ENCODE measurements at regions not wholly inside any gene's neighbourhood (a gene's known extent, or its start where the extent isn't known, plus 50 kb on each side); places are given as distances from the start of the nearest gene placed in this dataset.

DNA sequence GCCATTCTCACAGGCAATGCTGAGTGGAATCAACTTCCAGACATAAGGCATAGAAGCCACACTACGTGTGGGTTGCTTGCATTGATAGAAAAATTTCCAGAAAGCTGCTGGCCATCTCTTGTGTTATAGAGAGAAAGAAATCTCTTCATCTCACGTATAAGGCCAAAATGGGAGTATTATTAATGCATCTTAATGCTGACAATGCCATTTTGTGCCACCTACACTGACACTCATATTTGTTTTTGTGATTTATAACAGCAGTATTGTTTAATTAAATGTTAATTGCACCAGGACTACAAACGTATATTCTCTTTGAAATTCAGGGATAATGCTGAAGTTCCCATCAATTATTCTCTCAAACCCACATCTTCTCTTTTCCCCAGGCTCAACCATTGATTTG lies 56.1 kb upstream of the TMEM132D start:
- Mint-ChIP-seq H3K4me1 (ENCODE audit: insufficient read depth, unreplicated experiment) (no peaks in the 10 kb centered on the region), H3K4me3 (ENCODE audit: unreplicated experiment) (no peak overlapping the region), H3K27ac (ENCODE audit: low read depth, unreplicated experiment) (no peak overlapping the region), H3K27me3 (ENCODE audit: insufficient read depth, unreplicated experiment) (peaks cover 16% of the 10 kb centered on the region), H3K36me3 (ENCODE audit: insufficient read depth, unreplicated experiment) (no peaks in the 10 kb centered on the region), H3K9me3 (ENCODE audit: unreplicated experiment) (peaks cover 15% of the 10 kb centered on the region)
- intact Hi-C loops (cut with micrococcal nuclease), result no loop called here
- TF ChIP-seq, protein P1, sequence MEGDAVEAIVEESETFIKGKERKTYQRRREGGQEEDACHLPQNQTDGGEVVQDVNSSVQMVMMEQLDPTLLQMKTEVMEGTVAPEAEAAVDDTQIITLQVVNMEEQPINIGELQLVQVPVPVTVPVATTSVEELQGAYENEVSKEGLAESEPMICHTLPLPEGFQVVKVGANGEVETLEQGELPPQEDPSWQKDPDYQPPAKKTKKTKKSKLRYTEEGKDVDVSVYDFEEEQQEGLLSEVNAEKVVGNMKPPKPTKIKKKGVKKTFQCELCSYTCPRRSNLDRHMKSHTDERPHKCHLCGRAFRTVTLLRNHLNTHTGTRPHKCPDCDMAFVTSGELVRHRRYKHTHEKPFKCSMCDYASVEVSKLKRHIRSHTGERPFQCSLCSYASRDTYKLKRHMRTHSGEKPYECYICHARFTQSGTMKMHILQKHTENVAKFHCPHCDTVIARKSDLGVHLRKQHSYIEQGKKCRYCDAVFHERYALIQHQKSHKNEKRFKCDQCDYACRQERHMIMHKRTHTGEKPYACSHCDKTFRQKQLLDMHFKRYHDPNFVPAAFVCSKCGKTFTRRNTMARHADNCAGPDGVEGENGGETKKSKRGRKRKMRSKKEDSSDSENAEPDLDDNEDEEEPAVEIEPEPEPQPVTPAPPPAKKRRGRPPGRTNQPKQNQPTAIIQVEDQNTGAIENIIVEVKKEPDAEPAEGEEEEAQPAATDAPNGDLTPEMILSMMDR (IDR thresholded peaks at IDR 0.05; ENCODE audit: unreplicated experiment), result no peak
- ChIA-PET CTCF (no interaction called here), POLR2A (no interaction called here)
- BruUV-seq (replicated peaks), result no TSS peak
- no peak for DNase-seq (ENCODE audit: unreplicated experiment)

- Mint-ChIP-seq H3K36me3 (ENCODE audit: insufficient read depth, unreplicated experiment) (no peaks in the 10 kb centered on the region), H3K27me3 (ENCODE audit: insufficient read depth, unreplicated experiment) (peaks cover 19% of the 10 kb centered on the region), H3K27ac (ENCODE audit: low read depth, unreplicated experiment) (no peak overlapping the region), H3K9me3 (ENCODE audit: unreplicated experiment) (peaks cover 23% of the 10 kb centered on the region), H3K4me1 (ENCODE audit: insufficient read depth, unreplicated experiment) (no peaks in the 10 kb centered on the region), H3K4me3 (ENCODE audit: unreplicated experiment) (no peak overlapping the region)
- CTCF ChIA-PET, result no interaction called here
- POLR2A ChIA-PET, result no interaction called here
- peak; percentile 33 for DNase-seq (ENCODE audit: unreplicated experiment)
- TF ChIP-seq, protein P1 (IDR thresholded peaks at IDR 0.05; ENCODE audit: unreplicated experiment), result no peak
- intact Hi-C loops (cut with micrococcal nuclease), result no loop called here
- no TSS peak for BruUV-seq (replicated peaks)
These were observed 57.3 kb upstream of the TMEM132D start for GRCh38 chr12:129961091-129961490.

DNA sequence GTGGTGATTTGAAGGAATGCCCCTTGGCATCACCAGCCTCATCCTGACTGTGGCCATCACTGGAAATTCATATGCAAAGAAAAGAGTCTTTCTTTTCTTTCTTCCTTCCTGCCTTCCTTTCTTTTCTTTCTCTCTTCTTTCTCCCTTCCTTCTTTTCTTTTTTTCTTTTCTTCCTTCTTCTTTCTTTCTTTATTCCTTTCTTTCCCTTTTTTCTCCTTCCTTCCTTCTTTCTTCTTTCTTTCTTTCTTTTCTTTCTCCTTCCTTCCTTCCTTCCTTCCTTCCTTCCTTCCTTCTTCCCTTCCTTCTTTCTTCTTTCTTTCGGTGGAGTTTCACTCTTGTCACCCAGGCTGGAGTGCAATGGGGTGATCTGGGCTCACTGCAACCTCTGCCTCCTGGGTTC lies 58.0 kb upstream of the TMEM132D start:
- BruUV-seq (replicated peaks), result no TSS peak
- no peaks in the 10 kb centered on the region for H3K4me1 Mint-ChIP-seq (ENCODE audit: insufficient read depth, unreplicated experiment)
- H3K27ac Mint-ChIP-seq (ENCODE audit: low read depth, unreplicated experiment), result no peak overlapping the region
- peaks cover 23% of the 10 kb centered on the region for H3K9me3 Mint-ChIP-seq (ENCODE audit: unreplicated experiment)
- H3K36me3 Mint-ChIP-seq (ENCODE audit: insufficient read depth, unreplicated experiment), result no peaks in the 10 kb centered on the region
- DNase-seq (ENCODE audit: unreplicated experiment), result no peak
- ChIA-PET POLR2A (no interaction called here), CTCF (no interaction called here)
- H3K27me3 Mint-ChIP-seq (ENCODE audit: insufficient read depth, unreplicated experiment), result peaks cover 19% of the 10 kb centered on the region
- TF ChIP-seq, protein P1 (IDR thresholded peaks at IDR 0.05; ENCODE audit: unreplicated experiment), result no peak
- H3K4me3 Mint-ChIP-seq (ENCODE audit: unreplicated experiment), result no peak overlapping the region
- intact Hi-C loops (cut with micrococcal nuclease), result no loop called here

- POLR2A ChIA-PET, result no interaction called here
- intact Hi-C loops (cut with micrococcal nuclease), result no loop called here
- BruUV-seq (replicated peaks), result no TSS peak
- TF ChIP-seq, protein P1 (IDR thresholded peaks at IDR 0.05; ENCODE audit: unreplicated experiment), result no peak
- Mint-ChIP-seq H3K27me3 (ENCODE audit: insufficient read depth, unreplicated experiment) (peaks cover 19% of the 10 kb centered on the region), H3K4me1 (ENCODE audit: insufficient read depth, unreplicated experiment) (no peaks in the 10 kb centered on the region), H3K36me3 (ENCODE audit: insufficient read depth, unreplicated experiment) (no peaks in the 10 kb centered on the region), H3K27ac (ENCODE audit: low read depth, unreplicated experiment) (no peak overlapping the region), H3K9me3 (ENCODE audit: unreplicated experiment) (peaks cover 23% of the 10 kb centered on the region), H3K4me3 (ENCODE audit: unreplicated experiment) (no peak overlapping the region)
- CTCF ChIA-PET, result interaction anchor here (0.6 to 0.8 kb wide), 3 partner anchors 16 to 345 kb away, joined by 3 read pairs; no protein-coding TSS in a partner anchor
- no peak for DNase-seq (ENCODE audit: unreplicated experiment)
These were observed 60.5 kb upstream of the TMEM132D start for GRCh38 chr12:129964300-129964699.
